Left lung (tissue), 4 donors: ENCODE measurements at regions not wholly inside any gene's neighbourhood (a gene's known extent, or its start where the extent isn't known, plus 50 kb on each side); places are given as distances from the start of the nearest gene placed in this dataset.
"Not testable (repeated sequence)": the region's sequence is repeated elsewhere in the genome, so short reads cannot be mapped to it uniquely, and the experiment has no call there.

Experiments used
- ATAC-seq: fragments of 200-7000 bp; cut with Tn5 transposase; one replicate; pipeline ENCODE4 v1.9.1; 2020; ENCODE audit warnings: moderate library complexity
- DNase-seq, 4 donors: peaks; one replicate each; pipeline ENCODE4 v3.0.0-alpha.2; 2013 to 2020
- H3K27ac ChIP-seq, 2 donors: fragments of 200-600 bp; sonication (generic) in 1 of 2; one replicate each; pipeline versions ENCODE4 v1.5.0 to v1.8.0; 2020 to 2021
- H3K27me3 ChIP-seq, 2 donors: fragments of 200-600 bp; sonication (generic) in 1 of 2; one replicate each; pipeline versions ENCODE4 v1.5.0 to v1.8.0; 2020 to 2021
- H3K36me3 ChIP-seq, 2 donors: fragments of 200-600 bp; sonication (generic) in 1 of 2; one replicate each; pipeline versions ENCODE4 v1.5.0 to v1.8.0; 2020 to 2021
- H3K4me1 ChIP-seq, 2 donors: fragments of 200-600 bp; one replicate each; pipeline ENCODE4 v1.8.0; 2021
- H3K4me3 ChIP-seq, 2 donors: fragments of 200-600 bp; sonication (generic) in 1 of 2; one replicate each; pipeline versions ENCODE4 v1.5.0 to v1.8.0; 2020 to 2021; ENCODE audit warnings: mild to moderate bottlenecking in 1 of 2
- H3K9me3 ChIP-seq, 2 donors: fragments of 200-600 bp; sonication (generic) in 1 of 2; one replicate each; pipeline versions ENCODE4 v1.5.0 to v1.8.0; 2020 to 2021
- intact Hi-C, 2 donors: fragments of 100-400 bp; cut with DNase I; formaldehyde crosslinking; loops; one replicate each; pipeline versions ENCODE4 v1.11.2 to v1.14.2; 2022
- TF ChIP-seq, protein P1 (sequence below), 2 donors: fragments of 200-600 bp; sonication (generic) in 1 of 2; IDR thresholded peaks; one replicate each; pipeline versions ENCODE4 v1.5.0 to v1.8.0; 2021; ENCODE audit warnings: antibody characterized with exemption in 2 of 2
- donor health status: DM: no; HTN: yes; CAD: no.
- donor health status: DM: no; HTN: no; CAD: no.

DNA sequence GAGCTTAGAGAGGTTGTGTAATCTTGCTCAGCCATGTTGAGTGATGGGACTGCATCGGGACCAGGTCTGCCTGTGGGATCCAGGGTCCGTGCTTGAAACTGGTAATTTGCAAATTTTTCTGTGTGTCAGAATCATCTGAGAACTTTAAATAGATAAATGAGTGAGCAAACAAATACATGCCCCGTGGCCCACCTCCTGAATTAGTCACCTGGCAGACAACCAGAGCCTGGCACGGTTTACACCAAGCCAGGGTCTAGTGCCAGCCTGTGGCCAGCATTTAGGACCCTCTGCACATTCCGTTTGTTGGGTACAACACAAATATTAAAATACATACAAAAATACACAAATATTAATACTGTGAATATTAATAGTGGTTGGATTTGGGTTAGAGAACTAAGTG, 90.6 kb upstream of the STOX2 start:
- DNase-seq, result no peak
- H3K27ac ChIP-seq, result no peak overlapping the region
- no peak for ATAC-seq
- TF ChIP-seq, protein P1, sequence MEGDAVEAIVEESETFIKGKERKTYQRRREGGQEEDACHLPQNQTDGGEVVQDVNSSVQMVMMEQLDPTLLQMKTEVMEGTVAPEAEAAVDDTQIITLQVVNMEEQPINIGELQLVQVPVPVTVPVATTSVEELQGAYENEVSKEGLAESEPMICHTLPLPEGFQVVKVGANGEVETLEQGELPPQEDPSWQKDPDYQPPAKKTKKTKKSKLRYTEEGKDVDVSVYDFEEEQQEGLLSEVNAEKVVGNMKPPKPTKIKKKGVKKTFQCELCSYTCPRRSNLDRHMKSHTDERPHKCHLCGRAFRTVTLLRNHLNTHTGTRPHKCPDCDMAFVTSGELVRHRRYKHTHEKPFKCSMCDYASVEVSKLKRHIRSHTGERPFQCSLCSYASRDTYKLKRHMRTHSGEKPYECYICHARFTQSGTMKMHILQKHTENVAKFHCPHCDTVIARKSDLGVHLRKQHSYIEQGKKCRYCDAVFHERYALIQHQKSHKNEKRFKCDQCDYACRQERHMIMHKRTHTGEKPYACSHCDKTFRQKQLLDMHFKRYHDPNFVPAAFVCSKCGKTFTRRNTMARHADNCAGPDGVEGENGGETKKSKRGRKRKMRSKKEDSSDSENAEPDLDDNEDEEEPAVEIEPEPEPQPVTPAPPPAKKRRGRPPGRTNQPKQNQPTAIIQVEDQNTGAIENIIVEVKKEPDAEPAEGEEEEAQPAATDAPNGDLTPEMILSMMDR (IDR thresholded peaks at IDR 0.05), result no peak
- intact Hi-C loops, result no loop called here
- H3K27me3 ChIP-seq, result no peaks in the 10 kb centered on the region
- no peak overlapping the region for H3K4me3 ChIP-seq
- H3K9me3 ChIP-seq, result no peaks in the 10 kb centered on the region
- no peaks in the 10 kb centered on the region for H3K36me3 ChIP-seq
- H3K4me1 ChIP-seq, result no peaks in the 10 kb centered on the region

DNA sequence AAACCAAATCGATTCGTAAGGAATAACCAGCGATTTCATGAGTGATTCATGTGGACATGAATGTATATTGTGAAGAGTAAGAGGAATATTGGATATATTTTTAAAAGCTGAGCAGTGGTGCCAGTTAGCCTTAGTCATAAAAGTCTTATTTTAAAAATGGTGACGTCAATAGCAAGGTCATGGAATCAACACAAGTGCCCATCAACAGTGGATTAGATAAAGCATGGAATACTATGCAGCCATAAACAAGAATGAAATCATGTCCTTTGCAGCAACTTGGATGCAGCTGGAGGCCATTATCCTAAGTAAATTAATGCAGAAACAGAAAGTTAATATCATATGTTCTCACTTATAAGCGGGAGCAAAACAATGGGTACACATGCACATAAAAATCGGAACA, 89.0 kb upstream of the STOX2 start:
- TF ChIP-seq, protein P1 (IDR thresholded peaks at IDR 0.05), result no peak
- Histone ChIP-seq H3K27me3 (no peaks in the 10 kb centered on the region), H3K4me3 (no peak overlapping the region), H3K4me1 (no peaks in the 10 kb centered on the region), H3K27ac (no peak overlapping the region), H3K36me3 (no peaks in the 10 kb centered on the region), H3K9me3 (no peaks in the 10 kb centered on the region)
- ATAC-seq (no peak), DNase-seq (no peak)
- intact Hi-C loops, result no loop called here

DNA sequence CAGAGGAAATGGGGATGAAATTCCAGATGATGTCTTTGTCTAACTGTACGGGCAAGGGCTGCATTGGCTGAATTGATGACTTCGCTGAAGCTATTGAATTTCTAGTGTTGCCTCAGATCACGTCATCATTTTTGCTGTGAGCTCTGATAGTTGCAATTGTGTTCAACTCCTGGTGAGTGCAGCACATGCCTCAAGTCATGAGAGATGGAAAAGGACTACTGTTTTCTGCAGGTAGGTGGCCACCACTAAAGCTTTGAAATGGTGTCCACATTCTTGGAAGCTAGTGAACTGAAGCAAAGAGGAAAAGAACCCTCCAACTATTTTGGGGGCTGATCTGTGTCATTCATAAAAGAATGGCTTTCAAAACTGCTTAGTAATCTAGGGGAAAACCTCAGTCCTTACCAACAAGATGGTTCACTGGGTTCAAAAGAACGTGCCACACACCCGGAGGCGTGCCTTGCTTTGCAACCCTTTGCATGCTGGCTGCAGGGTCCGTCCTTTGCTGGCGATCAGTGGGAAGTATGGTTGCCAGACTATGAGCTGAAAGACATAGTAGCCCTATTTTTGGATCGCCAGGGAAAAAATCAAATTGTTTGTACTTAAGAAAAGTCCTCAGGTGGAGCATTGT, 88.1 kb upstream of the STOX2 start:
- TF ChIP-seq, protein P1 (IDR thresholded peaks at IDR 0.05), result no peak
- ATAC-seq, result no peak
- intact Hi-C loops, result no loop called here

DNA sequence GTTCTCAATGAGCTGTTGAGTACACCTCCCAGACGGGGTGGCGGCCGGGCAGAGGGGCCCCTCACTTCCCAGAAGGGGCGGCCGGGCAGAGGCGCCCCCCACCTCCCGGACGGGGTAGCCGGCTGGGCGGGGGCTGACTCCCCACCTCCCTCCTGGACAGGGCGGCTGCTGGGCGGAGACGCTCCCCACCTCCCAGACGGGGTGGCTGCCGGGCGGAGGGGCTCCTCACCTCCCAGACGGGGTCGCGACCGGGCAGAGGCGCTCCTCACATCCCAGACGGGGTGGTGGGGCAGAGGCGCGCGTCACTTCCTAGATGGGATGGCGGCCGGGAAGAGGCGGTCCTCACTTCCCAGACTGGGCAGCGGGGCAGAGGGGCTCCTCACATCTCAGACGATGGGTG, 86.5 kb upstream of the STOX2 start:
- H3K4me1 ChIP-seq, intact Hi-C loops, DNase-seq, ATAC-seq, H3K27ac ChIP-seq, H3K4me3 ChIP-seq, H3K27me3 ChIP-seq, H3K36me3 ChIP-seq, H3K9me3 ChIP-seq: not testable (repeated sequence)

More for the DNA sequence above, 88.1 kb upstream of the STOX2 start:
- H3K27ac ChIP-seq, result no peak overlapping the region
- H3K4me1 ChIP-seq, result no peaks in the 10 kb centered on the region
- DNase-seq, result no peak
- H3K27me3 ChIP-seq, result no peaks in the 10 kb centered on the region
- H3K9me3 ChIP-seq, result no peaks in the 10 kb centered on the region
- no peaks in the 10 kb centered on the region for H3K36me3 ChIP-seq
- H3K4me3 ChIP-seq, result no peak overlapping the region

DNA sequence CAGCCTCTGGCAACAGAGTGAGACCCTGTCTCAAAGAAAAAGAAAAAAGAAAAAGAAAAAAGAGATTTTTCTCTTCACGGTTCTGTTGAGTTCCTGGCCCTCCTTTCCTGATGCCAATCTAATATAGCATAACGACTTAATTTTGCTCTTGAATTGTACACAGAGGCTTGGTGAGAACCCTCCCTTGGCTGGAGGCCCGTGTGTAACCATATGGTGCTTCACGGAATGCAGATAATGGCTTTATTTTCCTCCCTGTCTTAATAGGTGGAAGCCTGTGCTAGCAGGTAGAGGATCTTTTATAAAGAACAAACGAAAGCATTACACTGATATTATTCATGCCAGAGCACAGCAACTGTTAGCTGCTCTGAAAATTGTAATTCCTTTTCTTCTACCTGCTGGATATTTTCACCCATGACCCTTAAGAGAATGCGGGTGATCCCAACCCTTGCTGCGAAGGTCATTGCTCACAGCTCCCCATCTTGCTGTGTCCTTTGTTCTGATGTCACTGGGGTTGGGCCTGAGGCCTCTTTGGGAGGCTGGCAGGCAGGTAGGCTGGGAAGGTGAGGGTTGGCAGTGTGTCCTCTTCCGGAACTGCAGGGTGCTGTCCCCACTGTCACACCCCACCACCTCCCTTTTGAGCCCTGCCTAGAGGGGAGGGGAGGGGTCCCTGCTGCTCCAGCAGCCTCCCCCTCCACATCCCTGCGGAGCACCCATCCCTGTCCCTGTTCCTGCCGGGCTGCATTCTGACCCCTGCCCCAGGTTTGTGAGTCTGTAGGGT, 83.8 kb upstream of the STOX2 start:
- intact Hi-C loops, result no loop called here
- H3K27me3 ChIP-seq, result no peaks in the 10 kb centered on the region
- TF ChIP-seq, protein P1 (IDR thresholded peaks at IDR 0.05), result no peak
- no peaks in the 10 kb centered on the region for H3K9me3 ChIP-seq
- ATAC-seq (no peak), DNase-seq (no peak)
- no peak overlapping the region for H3K4me3 ChIP-seq
- no peaks in the 10 kb centered on the region for H3K4me1 ChIP-seq
- no peaks in the 10 kb centered on the region for H3K36me3 ChIP-seq
- no peak overlapping the region for H3K27ac ChIP-seq
